ENCODE measurements at regions not wholly inside any gene's neighbourhood (a gene's known extent, or its start where the extent isn't known, plus 50 kb on each side); places are given as distances from the start of the nearest gene placed in this dataset.

GRCh38 chr9:1532171-1532570, 482.0 kb downstream of the DMRT2 start:
- TF ChIP-seq MYC (IDR thresholded peaks at IDR 0.05; ENCODE audit: low read depth, low read length): no peak
- no peak for TF ChIP-seq MAX (IDR thresholded peaks at IDR 0.05; ENCODE audit: low read depth, low read length)
- TF ChIP-seq POLR2A (IDR thresholded peaks at IDR 0.05; ENCODE audit: extremely low read depth, insufficient read length): no peak
- TF ChIP-seq CTCF (IDR thresholded peaks at IDR 0.05; ENCODE audit: low read depth, low read length): no peak
- H3K4me3 ChIP-seq (ENCODE audit: low read depth, low read length): no peak overlapping the region
- no peak for DNase-seq (ENCODE audit: low read depth)

- no peak for DNase-seq (ENCODE audit: low read depth)
- H3K4me3 ChIP-seq (ENCODE audit: low read depth, low read length): no peak overlapping the region
- no peak for TF ChIP-seq POLR2A (IDR thresholded peaks at IDR 0.05; ENCODE audit: extremely low read depth, insufficient read length)
- no peak for TF ChIP-seq MAX (IDR thresholded peaks at IDR 0.05; ENCODE audit: low read depth, low read length)
- TF ChIP-seq MYC (IDR thresholded peaks at IDR 0.05; ENCODE audit: low read depth, low read length): no peak
- TF ChIP-seq CTCF (IDR thresholded peaks at IDR 0.05; ENCODE audit: low read depth, low read length): no peak
These were observed 480.1 kb upstream of the SMARCA2 start for GRCh38 chr9:1535051-1535450.

DNA sequence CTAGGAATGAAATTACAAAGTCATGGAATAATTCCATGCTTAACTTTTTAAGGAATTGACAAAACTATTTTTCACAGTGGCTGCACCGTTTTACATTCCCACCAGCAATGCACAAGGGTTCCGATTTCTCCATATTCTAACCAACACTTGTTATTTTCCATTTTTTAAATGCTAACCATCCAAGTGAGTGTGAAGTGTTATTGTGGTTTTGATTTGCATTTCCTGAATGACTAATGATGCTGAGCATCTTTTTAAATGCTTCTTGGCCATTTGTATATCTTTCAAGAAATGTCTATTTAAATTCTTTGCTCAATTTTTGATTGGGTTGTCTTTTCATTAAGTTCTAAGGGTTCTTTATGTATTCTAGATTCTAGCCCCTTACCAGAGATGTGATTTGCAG, 479.5 kb upstream of the SMARCA2 start:
- H3K4me3 ChIP-seq (ENCODE audit: low read depth, low read length): no peak overlapping the region
- no peak for TF ChIP-seq MAX (IDR thresholded peaks at IDR 0.05; ENCODE audit: low read depth, low read length)
- no peak for TF ChIP-seq POLR2A (IDR thresholded peaks at IDR 0.05; ENCODE audit: extremely low read depth, insufficient read length)
- no peak for DNase-seq (ENCODE audit: low read depth)

DNA sequence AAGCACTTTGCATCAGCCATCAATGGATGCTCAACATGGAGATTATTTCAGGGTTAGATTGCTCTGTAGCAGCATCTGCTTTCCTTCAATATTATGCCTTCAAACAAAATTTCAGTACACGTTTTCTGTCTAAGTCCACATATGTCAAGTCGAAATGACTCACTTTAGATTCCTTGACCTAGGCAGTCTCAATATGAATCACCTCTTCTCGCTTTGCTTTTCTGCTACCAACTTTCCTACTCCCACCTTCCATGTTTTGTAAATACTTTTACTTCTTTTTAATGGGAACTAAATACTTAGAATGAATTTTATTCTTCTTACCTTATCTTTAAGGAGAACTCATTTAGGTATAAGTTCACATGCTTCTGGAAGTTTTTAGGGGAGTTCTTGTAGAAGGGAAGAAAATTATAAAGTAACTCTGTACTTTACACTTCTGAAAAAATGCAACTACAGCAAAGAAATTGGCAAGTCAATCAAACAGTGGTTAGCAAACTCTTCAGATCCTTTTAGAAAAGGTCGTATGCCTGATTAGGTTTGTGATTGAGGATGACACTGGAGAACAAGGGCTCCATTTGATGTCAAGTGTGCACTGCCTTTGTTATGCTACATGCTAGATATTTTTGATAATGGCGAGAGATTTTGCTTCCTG, 478.5 kb upstream of the SMARCA2 start:
- no peak for DNase-seq (ENCODE audit: low read depth)
- no peak overlapping the region for H3K4me3 ChIP-seq (ENCODE audit: low read depth, low read length)
- TF ChIP-seq POLR2A (IDR thresholded peaks at IDR 0.05; ENCODE audit: extremely low read depth, insufficient read length): no peak
- TF ChIP-seq CTCF (IDR thresholded peaks at IDR 0.05; ENCODE audit: low read depth, low read length): no peak
- TF ChIP-seq MYC (IDR thresholded peaks at IDR 0.05; ENCODE audit: low read depth, low read length): no peak
- TF ChIP-seq MAX (IDR thresholded peaks at IDR 0.05; ENCODE audit: low read depth, low read length): no peak

DNA sequence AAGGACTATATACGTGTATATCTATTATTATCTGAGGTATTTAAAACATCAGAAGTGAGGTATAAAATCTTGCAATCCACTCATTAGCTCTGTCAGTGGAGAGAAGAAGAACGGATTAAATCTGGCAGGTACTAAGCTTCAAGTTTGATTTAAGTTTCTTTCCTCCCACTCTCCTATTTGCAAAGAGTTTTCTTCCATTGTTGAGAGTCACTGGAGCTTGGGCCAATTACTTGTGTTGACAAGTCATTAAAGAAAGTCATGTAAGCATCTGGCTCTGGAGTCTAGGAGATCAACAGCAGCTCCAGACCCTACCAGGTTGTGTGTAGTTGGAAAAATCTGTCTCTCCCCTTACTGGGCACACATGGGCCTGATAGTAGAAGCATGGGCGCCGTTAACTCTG, 476.8 kb upstream of the SMARCA2 start:
- DNase-seq (ENCODE audit: low read depth): no peak
- TF ChIP-seq POLR2A (IDR thresholded peaks at IDR 0.05; ENCODE audit: extremely low read depth, insufficient read length) (no peak), CTCF (IDR thresholded peaks at IDR 0.05; ENCODE audit: low read depth, low read length) (no peak), MAX (IDR thresholded peaks at IDR 0.05; ENCODE audit: low read depth, low read length) (no peak), MYC (IDR thresholded peaks at IDR 0.05; ENCODE audit: low read depth, low read length) (no peak)
- H3K4me3 ChIP-seq (ENCODE audit: low read depth, low read length): no peak overlapping the region

- TF ChIP-seq POLR2A (IDR thresholded peaks at IDR 0.05; ENCODE audit: extremely low read depth, insufficient read length) (no peak), MYC (IDR thresholded peaks at IDR 0.05; ENCODE audit: low read depth, low read length) (no peak), MAX (IDR thresholded peaks at IDR 0.05; ENCODE audit: low read depth, low read length) (no peak), CTCF (IDR thresholded peaks at IDR 0.05; ENCODE audit: low read depth, low read length) (no peak)
- no peak overlapping the region for H3K4me3 ChIP-seq (ENCODE audit: low read depth, low read length)
- no peak for DNase-seq (ENCODE audit: low read depth)
These were observed 475.9 kb upstream of the SMARCA2 start for GRCh38 chr9:1539216-1539615.

Data from NB4 (cell line).